Body of pancreas (tissue), 4 donors: ENCODE measurements at regions not wholly inside any gene's neighbourhood (a gene's known extent, or its start where the extent isn't known, plus 50 kb on each side); places are given as distances from the start of the nearest gene placed in this dataset.

Experiments used
- ATAC-seq: fragments of 150-250 bp; one replicate; pipeline ENCODE4 v1.9.1; 2016
- DNase-seq, 4 donors: peaks; one replicate each; pipeline ENCODE4 v3.0.0-alpha.2; 2019
- H3K27ac ChIP-seq, 4 donors: fragments of 200-600 bp; sonication (generic); 1 replicate in 3 of 4; 2 replicates in 1 of 4; pipeline versions ENCODE4 v1.5.1 to v1.6.1; 2016 to 2019; ENCODE audit warnings: mild to moderate bottlenecking in 1 of 4, mixed read lengths in 1 of 4, moderate library complexity in 1 of 4
- H3K27me3 ChIP-seq, 2 donors: fragments of 200-600 bp; sonication (generic); one replicate each; pipeline ENCODE4 v1.6.0; 2016; ENCODE audit warnings: mild to moderate bottlenecking in 1 of 2
- H3K36me3 ChIP-seq, 2 donors: fragments of 200-600 bp; sonication (generic); replicated peaks in 1 of 2; 2 replicates each; pipeline ENCODE4 v1.5.1; 2016; ENCODE audit warnings: low read depth in 2 of 2; ENCODE audit not compliant: insufficient read depth in 1 of 2
- H3K4me1 ChIP-seq: fragments of 200-600 bp; sonication (generic); one replicate; pipeline ENCODE4 v1.6.0; 2016
- H3K4me3 ChIP-seq, 2 donors: fragments of 200-600 bp; sonication (generic); 1 replicate in 1 of 2; 2 replicates in 1 of 2; pipeline ENCODE4 v1.5.1; 2016 to 2019
- H3K9me3 ChIP-seq, 3 donors: fragments of 200-600 bp; sonication (generic); 1 replicate in 2 of 3; 2 replicates in 1 of 3; pipeline ENCODE4 v1.5.1; 2016
- POLR2A ChIP-seq, 3 donors: fragments of 450-650 bp; IDR thresholded peaks; one replicate each; pipeline ENCODE4 v1.6.1; 2016; ENCODE audit warnings: antibody characterized with exemption in 3 of 3, mild to moderate bottlenecking in 2 of 3
- WGBS, 2 donors: methylation state at CpG; one replicate each; pipeline ENCODE4 v1.1.5; 2017; 5-methylcytosine and 5-hydroxymethylcytosine counted together
- intact Hi-C: fragments of 100-400 bp; cut with DNase I; formaldehyde crosslinking; loops from one replicate; pipeline ENCODE4 v1.15.1; 2023
- TF ChIP-seq, protein P1 (sequence below), 7 experiments: fragments of 450-650 bp in 4 of 7; fragments of 200-600 bp in 3 of 7; sonication (generic) in 3 of 7; IDR thresholded peaks; one replicate each; pipeline ENCODE4 v1.5.1; 2016 to 2019; ENCODE audit warnings: antibody characterized with exemption in 7 of 7

DNA sequence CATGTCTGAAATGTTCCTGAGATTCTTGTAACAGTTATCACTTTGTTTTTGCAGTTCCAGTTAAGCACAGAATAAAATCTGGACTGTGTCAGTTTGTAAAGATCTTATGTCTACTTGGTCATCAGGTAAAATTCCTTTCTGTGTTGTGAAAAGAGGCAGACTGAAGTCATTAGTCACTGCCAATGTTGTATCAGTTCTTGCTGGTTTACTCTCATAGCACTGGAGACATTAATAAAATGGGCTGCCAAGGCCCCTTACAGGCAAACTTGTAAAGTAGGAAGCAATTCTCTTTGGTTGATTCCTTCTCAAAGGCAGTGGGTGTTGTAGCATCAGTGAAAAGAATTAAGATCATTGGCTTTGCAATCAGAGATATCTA is 61.4 kb upstream of the ST6GALNAC3 start:
- Histone ChIP-seq H3K27ac (no peak overlapping the region), H3K4me3 (no peak overlapping the region), H3K4me1 (no peaks in the 10 kb centered on the region), H3K27me3 (no peaks in the 10 kb centered on the region), H3K36me3 (no peaks in the 10 kb centered on the region), H3K9me3 (no peaks in the 10 kb centered on the region)
- TF ChIP-seq, protein P1, sequence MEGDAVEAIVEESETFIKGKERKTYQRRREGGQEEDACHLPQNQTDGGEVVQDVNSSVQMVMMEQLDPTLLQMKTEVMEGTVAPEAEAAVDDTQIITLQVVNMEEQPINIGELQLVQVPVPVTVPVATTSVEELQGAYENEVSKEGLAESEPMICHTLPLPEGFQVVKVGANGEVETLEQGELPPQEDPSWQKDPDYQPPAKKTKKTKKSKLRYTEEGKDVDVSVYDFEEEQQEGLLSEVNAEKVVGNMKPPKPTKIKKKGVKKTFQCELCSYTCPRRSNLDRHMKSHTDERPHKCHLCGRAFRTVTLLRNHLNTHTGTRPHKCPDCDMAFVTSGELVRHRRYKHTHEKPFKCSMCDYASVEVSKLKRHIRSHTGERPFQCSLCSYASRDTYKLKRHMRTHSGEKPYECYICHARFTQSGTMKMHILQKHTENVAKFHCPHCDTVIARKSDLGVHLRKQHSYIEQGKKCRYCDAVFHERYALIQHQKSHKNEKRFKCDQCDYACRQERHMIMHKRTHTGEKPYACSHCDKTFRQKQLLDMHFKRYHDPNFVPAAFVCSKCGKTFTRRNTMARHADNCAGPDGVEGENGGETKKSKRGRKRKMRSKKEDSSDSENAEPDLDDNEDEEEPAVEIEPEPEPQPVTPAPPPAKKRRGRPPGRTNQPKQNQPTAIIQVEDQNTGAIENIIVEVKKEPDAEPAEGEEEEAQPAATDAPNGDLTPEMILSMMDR (IDR thresholded peaks at IDR 0.05), result no peak
- TF ChIP-seq POLR2A (IDR thresholded peaks at IDR 0.05), result no peak
- ATAC-seq (no peak), DNase-seq (no peak)
- intact Hi-C loops, result no loop called here

- TF ChIP-seq POLR2A (IDR thresholded peaks at IDR 0.05), result no peak
- TF ChIP-seq, protein P1 (IDR thresholded peaks at IDR 0.05), result no peak
- no peak overlapping the region for H3K27ac ChIP-seq
- no peaks in the 10 kb centered on the region for H3K27me3 ChIP-seq
- no peak overlapping the region for H3K4me3 ChIP-seq
- 75 to 85% methylated on average over 1 of the region's 1 CpG for WGBS, 2 donors
- intact Hi-C loops, result no loop called here
- no peaks in the 10 kb centered on the region for H3K4me1 ChIP-seq
- DNase-seq (no peak), ATAC-seq (no peak)
- H3K9me3 ChIP-seq, result no peaks in the 10 kb centered on the region
- no peaks in the 10 kb centered on the region for H3K36me3 ChIP-seq
These were observed 59.0 kb upstream of the ST6GALNAC3 start for GRCh38 chr1:76015478-76016103.

GRCh38 chr1:76018045-76018444 is 56.5 kb upstream of the ST6GALNAC3 start:
- H3K4me1 ChIP-seq, result no peaks in the 10 kb centered on the region
- intact Hi-C loops, result no loop called here
- H3K27ac ChIP-seq, result no peak overlapping the region
- H3K27me3 ChIP-seq, result no peaks in the 10 kb centered on the region
- H3K9me3 ChIP-seq, result no peaks in the 10 kb centered on the region
- DNase-seq (no peak), ATAC-seq (no peak)
- no peaks in the 10 kb centered on the region for H3K36me3 ChIP-seq
- 56 to 93% methylated on average over 2 of the region's 2 CpGs for WGBS, 2 donors
- H3K4me3 ChIP-seq, result no peak overlapping the region
- TF ChIP-seq POLR2A (IDR thresholded peaks at IDR 0.05), result no peak
- TF ChIP-seq, protein P1 (IDR thresholded peaks at IDR 0.05), result no peak

- TF ChIP-seq POLR2A (IDR thresholded peaks at IDR 0.05), result no peak
- TF ChIP-seq, protein P1 (IDR thresholded peaks at IDR 0.05), result no peak
These were observed 52.7 kb upstream of the ST6GALNAC3 start for GRCh38 chr1:76021846-76022245.

GRCh38 chr1:76023669-76024435 is 50.7 kb upstream of the ST6GALNAC3 start:
- H3K9me3 ChIP-seq, result no peaks in the 10 kb centered on the region
- no peak overlapping the region for H3K4me3 ChIP-seq
- intact Hi-C loops, result no loop called here
- DNase-seq (no peak), ATAC-seq (no peak)
- WGBS, 2 donors, result 23 to 53% methylated on average over 1 of the region's 1 CpG
- no peak overlapping the region for H3K27ac ChIP-seq
- no peaks in the 10 kb centered on the region for H3K4me1 ChIP-seq
- no peak for TF ChIP-seq POLR2A (IDR thresholded peaks at IDR 0.05)
- TF ChIP-seq, protein P1 (IDR thresholded peaks at IDR 0.05), result no peak
- H3K27me3 ChIP-seq, result no peaks in the 10 kb centered on the region
- H3K36me3 ChIP-seq, result no peaks in the 10 kb centered on the region

More at GRCh38 chr1:76021846-76022245, 52.7 kb upstream of the ST6GALNAC3 start:
- no peak overlapping the region for H3K27ac ChIP-seq
- H3K4me3 ChIP-seq, result no peak overlapping the region
- no peak for DNase-seq
- H3K36me3 ChIP-seq, result no peaks in the 10 kb centered on the region
- H3K27me3 ChIP-seq, result no peaks in the 10 kb centered on the region
- H3K4me1 ChIP-seq, result no peaks in the 10 kb centered on the region
- H3K9me3 ChIP-seq, result no peaks in the 10 kb centered on the region
- intact Hi-C loops, result no loop called here
- no peak for ATAC-seq
- WGBS, 2 donors, result 21 to 25% methylated on average over 4 of the region's 4 CpGs
